ENCODE measurements at regions not wholly inside any gene's neighbourhood (a gene's known extent, or its start where the extent isn't known, plus 50 kb on each side); places are given as distances from the start of the nearest gene placed in this dataset.
"Not testable (repeated sequence)": the region's sequence is repeated elsewhere in the genome, so short reads cannot be mapped to it uniquely, and the experiment has no call there.

- no peak for TF ChIP-seq CTCF (conservative IDR thresholded peaks at IDR 0.05; ENCODE audit: control insufficient read depth, insufficient read depth, low read depth, low read length)
- DNase-seq (ENCODE audit: low read depth) = no peak
- H3K4me3 ChIP-seq (ENCODE audit: control insufficient read depth, low read depth, low read length) = no peak overlapping the region
Measured at GRCh38 chr2:187188783-187189631, 259.0 kb downstream of the CALCRL start.

DNA sequence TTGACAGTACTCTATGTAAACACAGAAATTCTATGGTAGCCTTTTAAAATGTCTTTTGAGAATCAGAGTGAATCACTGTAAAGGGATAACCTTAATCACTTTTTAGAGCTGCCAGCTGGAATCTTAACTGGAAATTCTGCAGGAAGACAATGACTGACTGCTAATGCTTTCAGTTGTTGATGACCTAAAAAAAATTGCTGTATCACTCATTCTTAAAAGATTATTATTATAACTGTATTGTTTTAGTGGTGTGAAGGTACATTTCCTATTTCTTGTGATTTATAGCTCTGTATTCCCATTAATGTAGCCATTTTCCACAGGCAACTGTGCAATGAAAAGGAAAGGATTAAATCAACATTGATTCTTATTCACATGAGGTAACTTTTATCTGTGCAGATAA, 260.5 kb downstream of the CALCRL start:
- no peak for TF ChIP-seq CTCF (conservative IDR thresholded peaks at IDR 0.05; ENCODE audit: control insufficient read depth, insufficient read depth, low read depth, low read length)
- H3K4me3 ChIP-seq (ENCODE audit: control insufficient read depth, low read depth, low read length) = no peak overlapping the region
- no peak for DNase-seq (ENCODE audit: low read depth)

DNA sequence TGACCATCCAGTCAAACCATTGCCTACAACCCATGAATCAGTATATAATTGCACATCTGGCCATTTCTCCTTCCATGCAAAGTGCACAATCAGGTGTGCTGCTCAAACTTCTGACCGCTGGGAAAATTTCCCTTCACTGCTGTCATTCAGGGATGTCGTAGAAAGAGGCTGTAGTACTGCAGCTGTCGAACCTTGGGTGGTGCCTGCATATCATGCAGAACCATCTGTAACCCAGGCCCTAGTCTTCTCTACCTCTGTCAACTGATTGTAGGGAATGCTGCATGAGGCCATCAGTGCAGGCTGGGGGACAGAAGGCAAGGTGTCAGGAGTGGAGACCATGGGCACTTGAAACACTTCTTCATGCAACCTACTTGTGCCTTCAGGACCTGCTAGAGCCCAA, 267.5 kb downstream of the CALCRL start:
- no peak for TF ChIP-seq CTCF (conservative IDR thresholded peaks at IDR 0.05; ENCODE audit: control insufficient read depth, insufficient read depth, low read depth, low read length)
- no peak for DNase-seq (ENCODE audit: low read depth)
- H3K4me3 ChIP-seq (ENCODE audit: control insufficient read depth, low read depth, low read length) = no peak overlapping the region

- not testable (repeated sequence) for DNase-seq (ENCODE audit: low read depth); H3K4me3 ChIP-seq (ENCODE audit: control insufficient read depth, low read depth, low read length)
Measured at GRCh38 chr2:187178876-187179275, 269.2 kb downstream of the CALCRL start.

DNA sequence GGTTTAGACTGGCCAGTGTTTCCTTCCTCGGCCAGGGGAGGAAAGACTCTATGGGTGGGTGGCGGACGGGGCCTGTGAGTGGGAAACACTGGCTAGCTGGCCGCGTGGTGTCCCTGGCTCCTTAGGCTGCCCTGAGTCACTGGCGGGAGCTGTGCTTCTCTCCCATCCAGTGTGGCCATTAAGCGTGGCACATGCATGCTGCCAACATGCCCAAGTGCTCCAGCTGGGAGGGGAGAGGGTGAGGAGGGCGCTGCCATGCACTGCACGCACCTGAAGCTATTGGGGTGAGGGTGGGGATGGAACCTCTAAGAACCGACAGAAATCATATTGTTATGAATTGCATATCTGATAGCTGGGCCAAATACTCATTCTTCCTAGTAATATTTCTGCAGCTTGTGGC, 270.8 kb downstream of the CALCRL start:
- TF ChIP-seq CTCF (conservative IDR thresholded peaks at IDR 0.05; ENCODE audit: control insufficient read depth, insufficient read depth, low read depth, low read length) = no peak
- no peak for DNase-seq (ENCODE audit: low read depth)
- no peak overlapping the region for H3K4me3 ChIP-seq (ENCODE audit: control insufficient read depth, low read depth, low read length)

GRCh38 chr2:187174582-187174981, 273.5 kb downstream of the CALCRL start:
- TF ChIP-seq CTCF (conservative IDR thresholded peaks at IDR 0.05; ENCODE audit: control insufficient read depth, insufficient read depth, low read depth, low read length) = peak; percentile 47
- peak; percentile 6 for DNase-seq (ENCODE audit: low read depth)

GRCh38 chr2:187171318-187171717, 276.7 kb downstream of the CALCRL start:
- no peak for DNase-seq (ENCODE audit: low read depth)
- TF ChIP-seq CTCF (conservative IDR thresholded peaks at IDR 0.05; ENCODE audit: control insufficient read depth, insufficient read depth, low read depth, low read length) = no peak
- no peak overlapping the region for H3K4me3 ChIP-seq (ENCODE audit: control insufficient read depth, low read depth, low read length)

More at GRCh38 chr2:187174582-187174981, 273.5 kb downstream of the CALCRL start:
- H3K4me3 ChIP-seq (ENCODE audit: control insufficient read depth, low read depth, low read length) = no peak overlapping the region
